SH-SY5Y (cell line): ENCODE measurements at regions not wholly inside any gene's neighbourhood (a gene's known extent, or its start where the extent isn't known, plus 50 kb on each side); places are given as distances from the start of the nearest gene placed in this dataset.

ENCODE experiments used
- GATA2 ChIP-seq: IDR thresholded peaks from 2 replicates; pipeline ENCODE4 v1.6.1; 2011; ENCODE audit warnings: mild to moderate bottlenecking, low read depth, low read length
- GATA3 ChIP-seq: IDR thresholded peaks from 2 replicates; pipeline ENCODE4 v1.6.1; 2011; ENCODE audit warnings: low read depth, mild to moderate bottlenecking, low read length, moderate library complexity

DNA sequence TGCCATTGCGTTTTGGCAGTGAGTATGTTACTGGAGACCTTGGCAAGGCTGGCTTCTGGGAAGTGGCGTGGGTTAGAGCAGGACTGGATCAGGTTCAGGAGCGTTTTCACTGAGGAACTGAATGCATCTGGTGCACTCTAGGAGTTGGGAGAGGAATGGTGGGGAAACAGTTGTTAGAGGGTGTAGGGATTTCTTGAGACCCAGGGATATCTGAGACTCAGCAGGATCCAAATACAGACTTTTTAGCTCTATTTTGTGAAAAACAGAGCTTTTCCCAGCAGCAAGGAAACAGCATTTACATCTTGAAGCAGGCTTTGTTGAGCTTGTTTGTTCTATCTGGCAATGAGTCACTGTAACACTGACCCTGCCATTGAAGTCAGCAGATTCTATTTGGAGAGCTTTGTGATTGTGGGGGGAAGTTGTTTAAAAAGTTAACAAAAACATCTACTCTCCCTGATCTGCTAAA lies 56.9 kb upstream of the NRIP1 start:
- no peak for TF ChIP-seq GATA2
- TF ChIP-seq GATA3: no peak
